ENCODE measurements at regions not wholly inside any gene's neighbourhood (a gene's known extent, or its start where the extent isn't known, plus 50 kb on each side); places are given as distances from the start of the nearest gene placed in this dataset.
A peak's percentile ranks its signal among the peaks of the same experiment; 100 is the strongest.
"Not testable (repeated sequence)": the region's sequence is repeated elsewhere in the genome, so short reads cannot be mapped to it uniquely, and the experiment has no call there.

DNA sequence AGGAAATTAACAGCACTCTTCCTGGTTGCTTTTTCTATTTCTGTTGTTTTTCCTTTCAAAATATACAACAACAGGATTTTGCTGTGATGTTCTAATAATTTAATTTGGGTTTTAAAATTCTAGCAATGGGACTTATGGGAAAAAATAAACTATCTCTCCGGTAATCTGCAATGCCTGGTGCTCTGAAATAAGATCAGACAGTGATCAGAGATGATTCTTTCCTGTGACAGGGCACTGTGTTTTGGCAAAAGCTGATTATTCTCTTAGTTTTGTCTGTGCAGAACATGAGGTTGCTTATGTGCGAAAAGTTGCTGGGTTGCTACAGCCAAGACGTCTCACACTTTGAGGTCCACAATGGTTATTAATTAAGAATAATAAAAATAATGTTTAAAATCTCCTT is 291.7 kb downstream of the FBXO8 start:
- H3K4me3 ChIP-seq: no peak overlapping the region
- no peaks in the 10 kb centered on the region for H3K9me3 ChIP-seq
- peaks cover 4% of the 10 kb centered on the region for H3K4me1 ChIP-seq (ENCODE audit: insufficient read depth)
- DNase-seq: no peak
- intact Hi-C loops (cut with DNase I): loop anchor here in 1 of 4 donors (5.0 kb wide), 1 partner anchor 485 kb away; no protein-coding TSS in a partner anchor
- H3K36me3 ChIP-seq: no peaks in the 10 kb centered on the region
- WGBS, 3 donors: 32 to 41% (median 33%) methylated on average over 3 of the region's 3 CpGs
- no peak overlapping the region for H3K27ac ChIP-seq
- H3K27me3 ChIP-seq: no peaks in the 10 kb centered on the region
- TF ChIP-seq EP300 (IDR thresholded peaks at IDR 0.05) (no peak), POLR2A (IDR thresholded peaks at IDR 0.05) (no peak)
- TF ChIP-seq, protein P1, sequence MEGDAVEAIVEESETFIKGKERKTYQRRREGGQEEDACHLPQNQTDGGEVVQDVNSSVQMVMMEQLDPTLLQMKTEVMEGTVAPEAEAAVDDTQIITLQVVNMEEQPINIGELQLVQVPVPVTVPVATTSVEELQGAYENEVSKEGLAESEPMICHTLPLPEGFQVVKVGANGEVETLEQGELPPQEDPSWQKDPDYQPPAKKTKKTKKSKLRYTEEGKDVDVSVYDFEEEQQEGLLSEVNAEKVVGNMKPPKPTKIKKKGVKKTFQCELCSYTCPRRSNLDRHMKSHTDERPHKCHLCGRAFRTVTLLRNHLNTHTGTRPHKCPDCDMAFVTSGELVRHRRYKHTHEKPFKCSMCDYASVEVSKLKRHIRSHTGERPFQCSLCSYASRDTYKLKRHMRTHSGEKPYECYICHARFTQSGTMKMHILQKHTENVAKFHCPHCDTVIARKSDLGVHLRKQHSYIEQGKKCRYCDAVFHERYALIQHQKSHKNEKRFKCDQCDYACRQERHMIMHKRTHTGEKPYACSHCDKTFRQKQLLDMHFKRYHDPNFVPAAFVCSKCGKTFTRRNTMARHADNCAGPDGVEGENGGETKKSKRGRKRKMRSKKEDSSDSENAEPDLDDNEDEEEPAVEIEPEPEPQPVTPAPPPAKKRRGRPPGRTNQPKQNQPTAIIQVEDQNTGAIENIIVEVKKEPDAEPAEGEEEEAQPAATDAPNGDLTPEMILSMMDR (IDR thresholded peaks at IDR 0.05): no peak

DNA sequence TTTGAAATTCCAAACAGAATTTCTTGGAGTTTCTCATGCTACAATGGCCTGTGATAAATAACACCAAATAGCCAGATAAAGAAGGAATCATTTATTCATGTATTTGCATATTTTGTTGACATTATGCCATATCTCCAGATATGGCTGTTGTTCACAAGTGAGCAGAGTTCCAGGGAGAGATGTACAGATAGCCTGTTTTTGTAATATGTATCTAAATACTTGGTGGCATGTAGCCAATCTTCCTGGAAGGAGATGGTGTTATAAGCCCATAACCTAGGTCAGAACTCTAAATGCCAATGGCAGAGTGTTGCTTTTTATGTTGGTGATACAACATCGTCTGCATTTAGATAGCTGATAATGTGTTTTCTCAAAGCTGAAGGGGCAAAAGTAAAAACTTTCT is 292.2 kb downstream of the FBXO8 start:
- DNase-seq: no peak
- H3K36me3 ChIP-seq: no peaks in the 10 kb centered on the region
- H3K27me3 ChIP-seq: no peaks in the 10 kb centered on the region
- H3K9me3 ChIP-seq: no peaks in the 10 kb centered on the region
- no peak overlapping the region for H3K4me3 ChIP-seq
- H3K27ac ChIP-seq: peak overlapping the region in 1 of 2 donors; percentile 49
- WGBS, 3 donors: 9 to 26% (median 10%) methylated on average over 1 of the region's 1 CpG
- intact Hi-C loops (cut with DNase I): loop anchor here in 1 of 4 donors (5.0 kb wide), 1 partner anchor 484 kb away; no protein-coding TSS in a partner anchor
- TF ChIP-seq, protein P1 (IDR thresholded peaks at IDR 0.05): no peak
- no peak for TF ChIP-seq EP300 (IDR thresholded peaks at IDR 0.05)
- TF ChIP-seq POLR2A (IDR thresholded peaks at IDR 0.05): no peak
- H3K4me1 ChIP-seq (ENCODE audit: insufficient read depth): peaks cover 4% of the 10 kb centered on the region

DNA sequence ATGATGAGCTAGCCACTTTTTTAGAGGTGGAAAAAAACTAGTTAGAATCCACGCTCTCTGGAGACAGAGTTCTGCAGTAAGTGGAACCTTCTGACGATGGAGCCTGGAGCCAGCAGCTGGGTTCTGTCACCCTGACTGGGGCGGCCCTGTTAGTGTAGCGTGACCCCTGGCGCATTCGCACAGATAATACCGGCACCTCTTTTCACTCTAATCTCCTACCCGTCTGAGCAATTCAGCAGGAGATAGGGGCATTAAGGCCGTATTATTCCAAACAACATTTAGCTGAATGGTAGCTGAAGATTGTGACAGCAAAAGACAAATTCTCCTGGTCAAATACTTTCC is 292.6 kb downstream of the FBXO8 start:
- no peaks in the 10 kb centered on the region for H3K9me3 ChIP-seq
- no peak overlapping the region for H3K4me3 ChIP-seq
- peak; percentile 71 to 88 (median 82) for DNase-seq
- peaks cover 4% of the 10 kb centered on the region for H3K4me1 ChIP-seq (ENCODE audit: insufficient read depth)
- no peaks in the 10 kb centered on the region for H3K36me3 ChIP-seq
- WGBS, 3 donors: 9 to 18% (median 13%) methylated on average over 9 of the region's 9 CpGs
- peak overlapping the region in 1 of 2 donors; percentile 49 for H3K27ac ChIP-seq
- no peaks in the 10 kb centered on the region for H3K27me3 ChIP-seq
- intact Hi-C loops (cut with DNase I): loop anchor here in 1 of 4 donors (5.0 kb wide), 1 partner anchor 484 kb away; no protein-coding TSS in a partner anchor
- TF ChIP-seq POLR2A (IDR thresholded peaks at IDR 0.05): no peak
- TF ChIP-seq, protein P1 (IDR thresholded peaks at IDR 0.05): no peak
- no peak for TF ChIP-seq EP300 (IDR thresholded peaks at IDR 0.05)

DNA sequence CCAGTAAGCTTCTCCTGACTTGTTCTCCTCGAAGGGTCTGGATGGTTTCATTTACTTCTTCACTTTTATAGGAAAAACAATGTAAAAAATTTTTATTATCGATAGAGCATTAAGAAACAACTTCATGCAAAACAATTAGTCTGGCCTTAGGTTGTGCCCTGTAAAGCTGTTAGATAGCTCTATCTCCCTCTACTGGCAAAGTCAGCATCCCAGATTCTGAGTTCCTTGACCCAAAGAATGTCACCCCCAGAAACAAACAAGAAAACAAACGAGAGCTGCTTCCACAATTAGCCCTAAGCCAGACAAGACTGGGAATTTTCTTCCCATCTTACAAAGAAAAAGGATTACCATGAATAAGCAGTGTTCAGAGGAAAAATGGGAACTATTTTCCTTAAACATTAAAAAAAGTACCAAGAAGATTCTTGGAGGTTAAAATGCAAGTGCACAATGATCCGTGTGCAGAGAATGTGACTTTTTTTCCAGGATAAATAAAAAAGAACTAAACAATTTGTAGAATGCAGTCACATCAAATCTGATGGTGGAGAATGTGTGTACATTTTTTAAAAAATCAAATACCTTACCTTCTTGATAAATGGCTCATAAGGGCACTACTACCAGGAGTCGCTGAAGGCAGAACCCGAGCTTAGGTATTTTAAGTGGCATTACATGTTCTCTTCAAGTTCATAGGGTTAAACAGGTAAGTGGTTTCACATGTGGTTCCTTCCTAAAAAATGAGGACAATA is 293.2 kb downstream of the FBXO8 start:
- intact Hi-C loops (cut with DNase I): loop anchor here in 1 of 4 donors (5.0 kb wide), 1 partner anchor 483 kb away; no protein-coding TSS in a partner anchor
- no peak overlapping the region for H3K4me3 ChIP-seq
- no peaks in the 10 kb centered on the region for H3K36me3 ChIP-seq
- H3K27ac ChIP-seq: peak overlapping the region in 1 of 2 donors; percentile 49
- peaks cover 4% of the 10 kb centered on the region for H3K4me1 ChIP-seq (ENCODE audit: insufficient read depth)
- TF ChIP-seq POLR2A (IDR thresholded peaks at IDR 0.05): no peak
- TF ChIP-seq, protein P1 (IDR thresholded peaks at IDR 0.05): peak in 1 of 3 donors; percentile 39
- no peak for TF ChIP-seq EP300 (IDR thresholded peaks at IDR 0.05)
- H3K9me3 ChIP-seq: no peaks in the 10 kb centered on the region
- no peaks in the 10 kb centered on the region for H3K27me3 ChIP-seq
- 29 to 37% (median 32%) methylated on average over 6 of the region's 6 CpGs for WGBS, 3 donors
- no peak for DNase-seq

DNA sequence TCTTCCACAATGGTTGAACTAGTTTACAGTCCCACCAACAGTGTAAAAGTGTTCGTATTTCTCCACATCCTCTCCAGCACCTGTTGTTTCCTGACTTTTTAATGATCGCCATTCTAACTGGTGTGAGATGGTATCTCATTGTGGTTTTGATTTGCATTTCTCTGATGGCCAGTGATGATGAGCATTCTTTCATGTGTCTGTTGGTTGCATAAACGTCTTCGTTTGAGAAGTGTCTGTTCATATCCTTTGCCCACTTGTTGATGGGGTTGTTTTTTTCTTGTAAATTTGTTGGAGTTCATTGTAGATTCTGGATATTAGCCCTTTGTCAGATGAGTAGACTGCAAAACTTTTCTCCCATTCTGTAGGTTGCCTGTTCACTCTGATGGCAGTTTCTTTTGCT is 319.9 kb downstream of the FBXO8 start:
- H3K27ac ChIP-seq; H3K4me3 ChIP-seq; intact Hi-C loops (cut with DNase I); H3K9me3 ChIP-seq; DNase-seq; H3K27me3 ChIP-seq; H3K36me3 ChIP-seq; H3K4me1 ChIP-seq (ENCODE audit: insufficient read depth): not testable (repeated sequence)
- WGBS, 3 donors: 89 to 97% (median 90%) methylated on average over 3 to 4 of the region's 4 CpGs
